Panc1 (cell line): ENCODE measurements at regions not wholly inside any gene's neighbourhood (a gene's known extent, or its start where the extent isn't known, plus 50 kb on each side); places are given as distances from the start of the nearest gene placed in this dataset.

Experiments
- ATAC-seq: fragments of 200-7000 bp; cut with Tn5 transposase; 2 replicates; pipeline ENCODE4 v1.9.1; 2020; ENCODE audit warnings: mild to moderate bottlenecking, moderate library complexity
- BruUV-seq: library from RNA; stranded (reverse); fragments of 400-500 nt; replicated peaks from 2 replicates; lab custom pipeline; 2021; lab: Mats Ljungman, UMichigan
- CTCF ChIA-PET: fragments of 300-600 bp; sonication (Branson Sonifier 250); formaldehyde crosslinking; loops from one replicate; lab custom pipeline; 2022; ENCODE audit warnings: antibody characterized with exemption; lab: Charles Lee
- POLR2A ChIA-PET: fragments of 300-600 bp; sonication (Branson Sonifier 250); formaldehyde crosslinking; loops from one replicate; lab custom pipeline; 2022; ENCODE audit warnings: antibody characterized with exemption; lab: Charles Lee
- DNase-seq: peaks from one replicate; pipeline ENCODE4 v3.0.0-alpha.2; 2010; ENCODE audit warnings: low read depth, low spot score
- H3K27ac ChIP-seq: 2 replicates; pipeline ENCODE4 v1.5.1; 2011; ENCODE audit warnings: mild to moderate bottlenecking, low read length, inconsistent platforms
- H3K27me3 ChIP-seq: fragments of 200-500 bp; sonication (Bioruptor generic); 2 replicates; pipeline ENCODE4 v1.6.0; 2014; ENCODE audit warnings: low read length, inconsistent platforms; ENCODE audit not compliant: control insufficient read depth, insufficient read depth
- H3K36me3 ChIP-seq: fragments of 200-500 bp; sonication (Bioruptor generic); 2 replicates; pipeline ENCODE4 v1.5.1; 2014; ENCODE audit warnings: inconsistent platforms, mild to moderate bottlenecking, low read length, moderate library complexity; ENCODE audit not compliant: control insufficient read depth, insufficient read depth
- H3K4me1 ChIP-seq: 2 replicates; pipeline ENCODE4 v1.5.1; 2011; ENCODE audit warnings: inconsistent platforms, mild to moderate bottlenecking, low read length, moderate library complexity; ENCODE audit not compliant: control insufficient read depth, insufficient read depth
- H3K4me3 ChIP-seq, 2 experiments: 2 replicates each; pipeline ENCODE4 v1.5.1; 2011 to 2012; ENCODE audit warnings: low read depth in 2 of 2, low read length in 2 of 2, mild to moderate bottlenecking in 2 of 2, inconsistent platforms in 1 of 2, moderate library complexity in 1 of 2
- H3K9me3 ChIP-seq: fragments of 200-500 bp; sonication (Bioruptor generic); 2 replicates; pipeline ENCODE4 v1.5.1; 2014; ENCODE audit warnings: low read depth, mild to moderate bottlenecking, inconsistent platforms, low read length, moderate library complexity; ENCODE audit not compliant: control insufficient read depth, insufficient read depth
- CTCF ChIP-seq: fragments of 450-650 bp; IDR thresholded peaks from 2 replicates; pipeline ENCODE4 v1.5.1; 2017; ENCODE audit warnings: mild to moderate bottlenecking
- POLR2AphosphoS5 ChIP-seq: IDR thresholded peaks from 2 replicates; pipeline ENCODE4 v1.6.1; 2012; ENCODE audit warnings: mild to moderate bottlenecking, low read depth, low read length, moderate library complexity
- REST ChIP-seq, 2 experiments: IDR thresholded peaks; 2 replicates each; pipeline ENCODE4 v1.6.1; 2011 to 2012; ENCODE audit warnings: low read depth in 2 of 2, control low read depth in 1 of 2, low read length in 1 of 2, mild to moderate bottlenecking in 1 of 2, moderate library complexity in 1 of 2; ENCODE audit not compliant: insufficient read depth in 1 of 2
- SIN3A ChIP-seq: IDR thresholded peaks from 2 replicates; pipeline ENCODE4 v1.6.1; 2012; ENCODE audit warnings: low read depth, mild to moderate bottlenecking, low read length, moderate library complexity, borderline replicate concordance; ENCODE audit not compliant: insufficient read depth
- TCF7L2 ChIP-seq: IDR thresholded peaks from 2 replicates; pipeline ENCODE4 v1.6.1; 2011; ENCODE audit warnings: mild to moderate bottlenecking, low read depth, low read length, inconsistent platforms
- in situ Hi-C: cut with HindIII; loops from 2 replicates; pipeline ENCODE4 v1.10.0; 2016; ENCODE audit warnings: low sequenced_read_pairs, low pct_unique_long_range_greater_than_20kb
- intact Hi-C: fragments of 100-400 bp; cut with micrococcal nuclease; formaldehyde crosslinking; loops from one replicate; pipeline ENCODE4 v1.10.0; 2022; ENCODE audit not compliant: unreplicated experiment

GRCh38 chr13:91139232-91139631, 208.3 kb upstream of the MIR17HG start:
- Histone ChIP-seq H3K27ac (no peak overlapping the region), H3K9me3 (no peaks in the 10 kb centered on the region), H3K36me3 (no peaks in the 10 kb centered on the region), H3K4me1 (no peaks in the 10 kb centered on the region), H3K27me3 (no peaks in the 10 kb centered on the region), H3K4me3 (no peak overlapping the region)
- no TSS peak for BruUV-seq
- no peak for ATAC-seq
- DNase-seq: no peak
- intact Hi-C loops: no loop called here
- POLR2A ChIA-PET: no interaction called here
- TF ChIP-seq CTCF (no peak), POLR2AphosphoS5 (no peak), REST (IDR thresholded peaks at IDR 0.05; ENCODE audit: insufficient read depth in 1 of 2, low read depth in 2 of 2, low read length in 1 of 2) (no peak), TCF7L2 (no peak), SIN3A (no peak)
- CTCF ChIA-PET: no interaction called here
- in situ Hi-C loops: no loop called here

DNA sequence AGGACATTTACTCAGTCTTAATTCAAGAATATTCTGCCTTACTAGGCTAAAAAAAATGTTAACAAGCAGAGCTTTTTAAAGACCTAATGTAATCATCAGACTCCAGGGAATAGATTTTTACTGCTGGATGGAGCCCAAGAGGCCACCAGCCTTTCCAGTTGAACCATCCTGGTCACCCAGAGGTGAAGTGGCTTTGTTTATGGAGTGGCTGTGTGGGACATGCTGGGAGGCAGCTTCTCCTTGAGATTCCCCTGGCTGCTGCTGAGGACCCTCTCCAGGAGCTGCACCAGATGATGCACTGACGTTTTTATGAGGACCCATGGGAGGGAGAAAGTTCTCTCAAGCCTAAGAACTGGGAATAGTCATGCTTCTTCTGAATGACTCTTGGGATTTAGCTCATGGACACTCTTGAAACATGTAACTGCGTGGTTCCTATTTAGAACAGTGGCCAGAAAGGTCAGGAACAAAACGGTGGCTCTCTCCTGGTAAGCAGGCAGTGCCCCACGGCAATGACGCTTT, 205.9 kb upstream of the MIR17HG start:
- no TSS peak for BruUV-seq
- in situ Hi-C loops: no loop called here
- intact Hi-C loops: no loop called here
- Histone ChIP-seq H3K9me3 (no peaks in the 10 kb centered on the region), H3K27ac (no peak overlapping the region), H3K4me1 (no peaks in the 10 kb centered on the region), H3K36me3 (no peaks in the 10 kb centered on the region), H3K4me3 (no peak overlapping the region), H3K27me3 (no peaks in the 10 kb centered on the region)
- DNase-seq: no peak
- POLR2A ChIA-PET: no interaction called here
- TF ChIP-seq TCF7L2 (no peak), SIN3A (no peak), CTCF (no peak), POLR2AphosphoS5 (no peak), REST (IDR thresholded peaks at IDR 0.05; ENCODE audit: insufficient read depth in 1 of 2, low read depth in 2 of 2, low read length in 1 of 2) (no peak)
- ATAC-seq: no peak
- CTCF ChIA-PET: no interaction called here
